AG04450 (cell line): ENCODE measurements at regions not wholly inside any gene's neighbourhood (a gene's known extent, or its start where the extent isn't known, plus 50 kb on each side); places are given as distances from the start of the nearest gene placed in this dataset.

ENCODE experiments used
- CTCF ChIA-PET: fragments of 300-600, 350-600 bp; formaldehyde crosslinking; extraction: SDS; loops from one replicate; lab custom pipeline; 2022; ENCODE audit warnings: antibody characterized with exemption, inconsistent platforms; lab: Charles Lee
- POLR2A ChIA-PET: fragments of 350-600 bp; formaldehyde crosslinking; extraction: SDS; loops from one replicate; lab custom pipeline; 2021; ENCODE audit warnings: antibody characterized with exemption, inconsistent platforms; lab: Yijun Ruan, JAX
- DNase-seq: peaks from one replicate; pipeline ENCODE4 v3.0.0-alpha.2; 2011; ENCODE audit warnings: low read depth, low spot score
- H3K27ac ChIP-seq: one replicate; pipeline ENCODE4 v1.5.1; 2012; ENCODE audit warnings: low read depth, low read length, control low read depth
- H3K27me3 ChIP-seq: one replicate; pipeline ENCODE4 v1.6.0; 2012; ENCODE audit warnings: low read length; ENCODE audit not compliant: control insufficient read depth, insufficient read depth
- H3K4me3 ChIP-seq: 2 replicates; pipeline ENCODE4 v1.5.1; 2011; ENCODE audit warnings: mild to moderate bottlenecking, low read depth, low read length, control low read depth
- H3K9me3 ChIP-seq: 2 replicates; pipeline ENCODE4 v1.5.1; 2012; ENCODE audit warnings: low read length; ENCODE audit not compliant: control insufficient read depth, insufficient read depth
- CTCF ChIP-seq: IDR thresholded peaks from 2 replicates; pipeline ENCODE4 v1.5.1; 2011; ENCODE audit warnings: low read depth, low read length, control low read depth, inconsistent platforms

GRCh38 chr13:106225126-106225525 lies 310.3 kb downstream of the EFNB2 start:
- Histone ChIP-seq H3K27me3 (no peaks in the 10 kb centered on the region), H3K4me3 (no peak overlapping the region), H3K27ac (no peak overlapping the region), H3K9me3 (no peaks in the 10 kb centered on the region)
- POLR2A ChIA-PET, result no interaction called here
- TF ChIP-seq CTCF, result no peak
- CTCF ChIA-PET, result no interaction called here
- DNase-seq, result no peak

DNA sequence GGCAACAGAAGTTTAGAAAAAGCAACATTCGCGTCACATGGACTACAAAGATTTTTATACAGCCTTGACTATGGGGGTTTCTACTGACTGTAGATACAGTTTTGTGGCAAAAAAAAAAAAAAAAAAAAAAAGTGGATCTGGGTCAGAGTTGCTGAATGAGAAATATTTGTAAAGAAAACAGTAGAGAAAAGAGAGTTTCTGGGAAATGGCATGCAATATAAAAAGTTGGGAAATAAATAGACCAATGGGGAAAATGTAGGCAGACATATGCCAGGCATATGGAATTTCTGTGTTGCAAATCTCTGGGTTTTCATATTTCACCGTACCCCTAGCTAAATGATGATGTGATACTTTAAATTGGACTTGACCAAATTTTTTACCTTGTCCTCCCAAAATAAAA lies 315.3 kb downstream of the EFNB2 start:
- ChIA-PET CTCF (interaction anchor here (0.5 kb wide), 1 partner anchor 192 kb away, joined by 3 read pairs; no protein-coding TSS in a partner anchor), POLR2A (interaction anchor here (0.6 kb wide), 1 partner anchor 259 kb away, joined by 3 read pairs; no protein-coding TSS in a partner anchor)
- H3K27ac ChIP-seq, result no peak overlapping the region
- no peak for DNase-seq
- H3K9me3 ChIP-seq, result no peaks in the 10 kb centered on the region
- no peak for TF ChIP-seq CTCF
- H3K27me3 ChIP-seq, result no peaks in the 10 kb centered on the region
- no peak overlapping the region for H3K4me3 ChIP-seq

DNA sequence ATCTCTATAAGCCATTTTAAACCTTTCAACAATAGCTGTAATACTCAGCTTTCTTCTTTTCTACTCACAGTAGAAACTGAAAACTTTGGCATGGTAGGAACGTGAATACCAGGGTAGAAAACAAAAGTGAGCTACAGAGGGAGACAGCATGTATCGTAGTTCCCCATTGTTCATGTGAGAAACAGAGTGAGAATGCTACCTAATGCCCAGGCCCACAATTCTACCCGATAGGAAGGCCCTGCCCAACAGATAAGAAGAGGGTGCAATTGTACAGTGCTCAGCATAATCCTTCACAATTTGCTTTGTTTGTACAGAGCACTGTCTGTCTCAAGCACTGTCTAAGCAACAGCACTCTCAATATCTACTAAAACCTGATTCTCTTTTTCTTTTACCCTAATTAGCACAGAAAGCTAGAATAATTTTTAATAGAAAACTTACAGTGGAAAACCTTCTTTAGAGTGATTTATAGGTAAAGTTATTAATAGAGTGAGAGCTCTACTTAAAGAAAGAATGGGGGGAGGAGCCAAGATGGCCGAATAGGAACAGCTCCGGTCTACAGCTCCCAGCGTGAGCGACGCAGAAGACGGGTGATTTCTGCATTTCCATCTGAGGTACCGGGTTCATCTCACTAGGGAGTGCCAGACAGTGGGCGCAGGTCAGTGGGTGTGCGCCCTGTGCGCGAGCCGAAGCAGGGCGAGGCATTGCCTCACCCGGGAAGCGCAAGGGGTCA lies 322.3 kb downstream of the EFNB2 start:
- TF ChIP-seq CTCF, result no peak
- Histone ChIP-seq H3K27ac (no peak overlapping the region), H3K9me3 (no peaks in the 10 kb centered on the region), H3K4me3 (no peak overlapping the region), H3K27me3 (no peaks in the 10 kb centered on the region)
- DNase-seq, result no peak
- ChIA-PET POLR2A (no interaction called here), CTCF (interaction anchor here (1.1 kb wide), 1 partner anchor 9 kb away, joined by 3 read pairs; no protein-coding TSS in a partner anchor)

GRCh38 chr13:106212386-106213010 lies 323.0 kb downstream of the EFNB2 start:
- no peak overlapping the region for H3K27ac ChIP-seq
- no peaks in the 10 kb centered on the region for H3K27me3 ChIP-seq
- ChIA-PET POLR2A (no interaction called here), CTCF (interaction anchor here (1.1 kb wide), 1 partner anchor 10 kb away, joined by 3 read pairs; no protein-coding TSS in a partner anchor)
- no peak for TF ChIP-seq CTCF
- no peaks in the 10 kb centered on the region for H3K9me3 ChIP-seq
- H3K4me3 ChIP-seq, result no peak overlapping the region
- DNase-seq, result no peak

DNA sequence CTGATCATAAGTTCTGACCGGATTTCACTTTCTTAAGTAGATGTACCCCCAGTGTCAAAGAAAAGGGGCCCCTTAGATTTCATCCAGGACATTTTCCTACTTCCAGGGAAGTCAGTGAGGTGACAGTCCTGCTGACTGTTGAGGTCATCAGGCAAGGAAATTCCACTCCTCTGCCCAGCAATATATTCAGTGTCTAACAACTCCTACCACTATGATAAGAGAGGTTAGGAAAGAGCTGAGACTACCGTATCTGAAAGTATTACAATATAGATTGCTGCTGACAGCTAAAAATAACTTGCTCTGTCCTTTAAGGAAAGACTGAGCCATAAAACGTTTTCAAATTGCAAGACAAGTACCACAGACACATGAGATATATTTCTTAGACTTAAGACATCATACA lies 325.1 kb downstream of the EFNB2 start:
- H3K9me3 ChIP-seq, result no peaks in the 10 kb centered on the region
- CTCF ChIA-PET, result no interaction called here
- TF ChIP-seq CTCF, result no peak
- H3K27ac ChIP-seq, result no peak overlapping the region
- H3K27me3 ChIP-seq, result no peaks in the 10 kb centered on the region
- POLR2A ChIA-PET, result no interaction called here
- no peak for DNase-seq
- H3K4me3 ChIP-seq, result no peak overlapping the region
